22Rv1 (cell line): ENCODE measurements at regions not wholly inside any gene's neighbourhood (a gene's known extent, or its start where the extent isn't known, plus 50 kb on each side); places are given as distances from the start of the nearest gene placed in this dataset.
"Not testable (repeated sequence)": the region's sequence is repeated elsewhere in the genome, so short reads cannot be mapped to it uniquely, and the experiment has no call there.

Experiments
- ZFX ChIP-seq: fragments of 450-650 bp; IDR thresholded peaks from 2 replicates; pipeline ENCODE4 v1.6.1; 2017; ENCODE audit warnings: antibody characterized with exemption, borderline replicate concordance
- TF ChIP-seq, protein P1 (sequence below): fragments of 450-650 bp; IDR thresholded peaks from 2 replicates; pipeline ENCODE4 v1.5.1; 2017; ENCODE audit warnings: mild to moderate bottlenecking

DNA sequence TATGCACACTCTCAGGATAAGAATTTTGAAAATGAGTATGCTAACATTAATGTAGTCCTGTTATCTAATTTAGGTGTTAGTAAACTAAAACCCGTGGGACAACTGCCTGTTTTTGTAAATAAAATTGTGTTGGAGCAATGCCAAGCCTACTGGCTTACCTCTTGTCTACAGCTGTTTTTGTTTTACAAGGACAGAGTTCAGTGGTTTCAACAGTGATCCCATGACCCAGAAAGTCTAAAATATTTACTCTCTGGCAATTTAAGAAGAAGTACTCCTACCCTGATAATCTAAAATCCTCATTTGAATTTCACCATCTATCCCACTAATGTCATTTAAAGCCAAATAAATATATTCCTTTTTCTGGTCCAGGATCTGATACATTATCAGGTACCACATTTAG, 132.9 kb downstream of the SPIN4 start:
- TF ChIP-seq, protein P1, sequence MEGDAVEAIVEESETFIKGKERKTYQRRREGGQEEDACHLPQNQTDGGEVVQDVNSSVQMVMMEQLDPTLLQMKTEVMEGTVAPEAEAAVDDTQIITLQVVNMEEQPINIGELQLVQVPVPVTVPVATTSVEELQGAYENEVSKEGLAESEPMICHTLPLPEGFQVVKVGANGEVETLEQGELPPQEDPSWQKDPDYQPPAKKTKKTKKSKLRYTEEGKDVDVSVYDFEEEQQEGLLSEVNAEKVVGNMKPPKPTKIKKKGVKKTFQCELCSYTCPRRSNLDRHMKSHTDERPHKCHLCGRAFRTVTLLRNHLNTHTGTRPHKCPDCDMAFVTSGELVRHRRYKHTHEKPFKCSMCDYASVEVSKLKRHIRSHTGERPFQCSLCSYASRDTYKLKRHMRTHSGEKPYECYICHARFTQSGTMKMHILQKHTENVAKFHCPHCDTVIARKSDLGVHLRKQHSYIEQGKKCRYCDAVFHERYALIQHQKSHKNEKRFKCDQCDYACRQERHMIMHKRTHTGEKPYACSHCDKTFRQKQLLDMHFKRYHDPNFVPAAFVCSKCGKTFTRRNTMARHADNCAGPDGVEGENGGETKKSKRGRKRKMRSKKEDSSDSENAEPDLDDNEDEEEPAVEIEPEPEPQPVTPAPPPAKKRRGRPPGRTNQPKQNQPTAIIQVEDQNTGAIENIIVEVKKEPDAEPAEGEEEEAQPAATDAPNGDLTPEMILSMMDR: not testable (repeated sequence)
- TF ChIP-seq ZFX: not testable (repeated sequence)
